BE2C (cell line): ENCODE measurements at regions not wholly inside any gene's neighbourhood (a gene's known extent, or its start where the extent isn't known, plus 50 kb on each side); places are given as distances from the start of the nearest gene placed in this dataset.

ENCODE experiments used
- DNase-seq: peaks from one replicate; pipeline ENCODE4 v3.0.0-alpha.2; 2020
- H3K27me3 ChIP-seq: fragments of 250-450 bp; sonication (Bioruptor Pico); 2 replicates; pipeline ENCODE4 v1.5.1; 2020; ENCODE audit warnings: mild to moderate bottlenecking
- H3K36me3 ChIP-seq: fragments of 250-450 bp; sonication (Bioruptor Pico); 2 replicates; pipeline ENCODE4 v1.5.1; 2020; ENCODE audit warnings: mild to moderate bottlenecking
- H3K4me1 ChIP-seq: fragments of 250-450 bp; sonication (Bioruptor Pico); 2 replicates; pipeline ENCODE4 v1.5.1; 2020
- H3K4me3 ChIP-seq: 2 replicates; pipeline ENCODE4 v1.5.1; 2011; ENCODE audit warnings: low read depth, low read length
- H3K9me3 ChIP-seq: fragments of 250-450 bp; sonication (Bioruptor Pico); 2 replicates; pipeline ENCODE4 v1.5.1; 2020
- TF ChIP-seq, protein P1 (sequence below): IDR thresholded peaks from 2 replicates; pipeline ENCODE4 v1.5.1; 2012; ENCODE audit warnings: mild to moderate bottlenecking, low read depth, low read length

DNA sequence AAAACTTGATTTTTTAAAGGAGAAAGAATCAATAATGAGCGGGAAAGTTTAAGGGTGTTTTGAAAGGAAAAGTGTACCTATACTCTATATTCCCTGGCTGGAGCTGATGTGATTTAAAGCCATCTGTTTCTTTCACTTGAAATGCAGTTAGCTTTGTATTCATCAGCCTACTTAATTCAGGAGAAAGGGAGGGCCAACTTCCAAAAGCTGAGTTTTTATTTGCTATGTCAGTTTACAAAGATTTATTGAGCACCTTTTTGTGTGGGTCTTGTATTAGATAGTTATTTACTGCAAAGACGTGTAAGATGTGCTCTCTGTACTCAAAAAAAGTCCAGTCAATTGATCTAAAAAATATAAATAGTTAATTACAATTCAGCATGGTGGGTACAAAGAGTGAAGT, 176.2 kb upstream of the GOLIM4 start:
- Histone ChIP-seq H3K9me3 (no peaks in the 10 kb centered on the region), H3K27me3 (no peaks in the 10 kb centered on the region), H3K4me1 (no peaks in the 10 kb centered on the region), H3K36me3 (no peaks in the 10 kb centered on the region), H3K4me3 (no peak overlapping the region)
- DNase-seq = no peak
- TF ChIP-seq, protein P1, sequence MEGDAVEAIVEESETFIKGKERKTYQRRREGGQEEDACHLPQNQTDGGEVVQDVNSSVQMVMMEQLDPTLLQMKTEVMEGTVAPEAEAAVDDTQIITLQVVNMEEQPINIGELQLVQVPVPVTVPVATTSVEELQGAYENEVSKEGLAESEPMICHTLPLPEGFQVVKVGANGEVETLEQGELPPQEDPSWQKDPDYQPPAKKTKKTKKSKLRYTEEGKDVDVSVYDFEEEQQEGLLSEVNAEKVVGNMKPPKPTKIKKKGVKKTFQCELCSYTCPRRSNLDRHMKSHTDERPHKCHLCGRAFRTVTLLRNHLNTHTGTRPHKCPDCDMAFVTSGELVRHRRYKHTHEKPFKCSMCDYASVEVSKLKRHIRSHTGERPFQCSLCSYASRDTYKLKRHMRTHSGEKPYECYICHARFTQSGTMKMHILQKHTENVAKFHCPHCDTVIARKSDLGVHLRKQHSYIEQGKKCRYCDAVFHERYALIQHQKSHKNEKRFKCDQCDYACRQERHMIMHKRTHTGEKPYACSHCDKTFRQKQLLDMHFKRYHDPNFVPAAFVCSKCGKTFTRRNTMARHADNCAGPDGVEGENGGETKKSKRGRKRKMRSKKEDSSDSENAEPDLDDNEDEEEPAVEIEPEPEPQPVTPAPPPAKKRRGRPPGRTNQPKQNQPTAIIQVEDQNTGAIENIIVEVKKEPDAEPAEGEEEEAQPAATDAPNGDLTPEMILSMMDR = no peak

DNA sequence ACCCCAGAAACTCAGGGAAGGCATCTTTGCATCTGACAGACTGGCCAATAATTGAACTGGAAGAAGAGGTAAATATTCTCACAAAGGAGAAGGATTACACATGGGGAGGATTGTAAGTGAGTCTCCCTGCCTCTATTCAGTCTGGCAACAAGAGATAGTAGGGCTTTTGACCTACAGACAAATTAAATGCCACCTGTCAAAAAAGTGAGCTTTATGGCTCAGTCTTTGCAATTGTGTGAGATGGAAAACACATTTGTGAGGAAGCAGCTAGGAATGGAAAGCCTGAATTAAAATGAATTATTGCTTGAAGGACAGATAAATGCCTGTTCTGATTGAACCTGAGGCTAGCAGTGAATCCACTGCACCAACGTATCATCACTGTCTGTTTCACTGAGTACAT, 173.3 kb upstream of the GOLIM4 start:
- no peak for DNase-seq

DNA sequence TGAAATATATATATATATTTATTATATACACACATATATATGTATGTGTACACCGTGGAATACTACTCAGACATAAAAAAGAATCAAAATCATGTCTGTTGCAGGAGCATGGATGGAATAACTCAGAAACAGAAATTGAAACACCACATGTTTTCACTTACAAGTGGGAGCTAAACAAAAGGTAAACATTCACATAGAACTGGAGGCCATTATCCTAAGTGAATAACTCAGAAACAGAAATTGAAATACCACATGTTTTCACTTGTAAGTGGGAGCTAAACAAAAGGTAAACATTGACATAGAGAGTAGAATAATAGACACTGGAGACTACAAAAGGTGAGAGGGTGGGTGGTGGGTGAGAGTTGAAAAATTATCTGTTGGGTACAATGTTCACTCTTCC, 171.5 kb upstream of the GOLIM4 start:
- no peak overlapping the region for H3K4me3 ChIP-seq
- no peaks in the 10 kb centered on the region for H3K4me1 ChIP-seq
- TF ChIP-seq, protein P1 = no peak
- H3K27me3 ChIP-seq = no peaks in the 10 kb centered on the region
- no peaks in the 10 kb centered on the region for H3K36me3 ChIP-seq
- H3K9me3 ChIP-seq = no peaks in the 10 kb centered on the region
- DNase-seq = no peak

More for the DNA sequence above, 173.3 kb upstream of the GOLIM4 start:
- Histone ChIP-seq H3K36me3 (no peaks in the 10 kb centered on the region), H3K4me3 (no peak overlapping the region), H3K4me1 (no peaks in the 10 kb centered on the region), H3K27me3 (no peaks in the 10 kb centered on the region), H3K9me3 (no peaks in the 10 kb centered on the region)
- TF ChIP-seq, protein P1 = no peak

DNA sequence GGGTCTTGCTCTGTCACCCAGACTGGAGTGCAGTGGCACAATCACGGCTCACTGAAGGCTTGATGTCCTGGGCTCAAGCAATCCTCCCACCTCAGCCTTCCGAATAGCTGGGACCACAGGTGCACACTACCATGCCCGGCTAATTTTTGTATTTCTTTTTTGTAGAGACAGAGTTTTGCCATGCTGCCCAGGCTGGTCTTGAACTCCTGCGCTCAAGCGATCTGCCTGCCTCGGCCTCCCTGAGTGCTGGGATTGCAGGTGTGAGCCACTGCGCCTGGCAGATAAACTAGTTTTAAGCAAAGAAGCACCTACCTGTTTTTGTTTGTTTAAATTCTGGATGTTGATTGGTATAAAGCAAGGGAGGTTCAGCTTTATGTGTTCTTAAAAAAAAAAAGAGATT, 170.6 kb upstream of the GOLIM4 start:
- no peaks in the 10 kb centered on the region for H3K27me3 ChIP-seq
- no peaks in the 10 kb centered on the region for H3K36me3 ChIP-seq
- DNase-seq = no peak
- no peaks in the 10 kb centered on the region for H3K4me1 ChIP-seq
- no peaks in the 10 kb centered on the region for H3K9me3 ChIP-seq
- no peak overlapping the region for H3K4me3 ChIP-seq
- TF ChIP-seq, protein P1 = no peak

DNA sequence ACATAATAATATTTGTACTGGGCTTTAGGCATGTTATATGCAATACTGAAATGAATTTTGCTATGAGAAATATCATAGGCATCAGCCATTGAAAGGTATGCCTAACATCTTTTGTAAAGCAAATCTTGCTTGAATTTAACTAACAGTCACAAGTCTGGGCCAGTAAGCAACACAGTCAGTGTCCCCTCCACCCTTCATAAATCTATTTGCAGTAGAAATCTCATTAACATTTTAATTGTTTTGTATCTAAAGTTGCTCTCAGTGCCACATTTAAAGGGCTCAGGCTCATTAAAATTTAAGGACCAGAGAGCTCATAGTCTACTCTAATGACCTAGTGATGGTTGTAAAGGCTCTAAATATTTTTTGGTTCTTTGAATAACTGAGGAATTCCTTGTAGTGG, 167.2 kb upstream of the GOLIM4 start:
- no peaks in the 10 kb centered on the region for H3K9me3 ChIP-seq
- no peaks in the 10 kb centered on the region for H3K27me3 ChIP-seq
- H3K4me3 ChIP-seq = no peak overlapping the region
- H3K4me1 ChIP-seq = no peaks in the 10 kb centered on the region
- H3K36me3 ChIP-seq = no peaks in the 10 kb centered on the region
- TF ChIP-seq, protein P1 = no peak
- DNase-seq = no peak

DNA sequence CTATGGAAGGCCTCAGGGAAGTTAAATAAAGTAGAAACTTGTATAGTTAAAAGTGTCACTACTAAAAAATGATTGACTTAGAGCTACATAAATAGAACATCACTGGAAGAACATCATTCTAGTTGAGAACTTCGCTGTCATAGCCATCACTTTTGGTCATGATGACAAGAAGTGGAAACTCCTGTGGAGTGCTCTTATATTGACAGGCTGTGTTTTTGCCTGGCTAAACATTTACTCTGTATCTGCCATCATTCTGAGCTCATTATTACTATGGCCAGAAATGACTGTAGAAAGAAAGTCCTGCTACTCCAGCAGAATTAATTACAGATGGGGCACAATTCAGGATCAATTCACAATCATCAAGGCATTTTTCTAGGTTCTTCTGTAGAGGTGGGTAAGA, 165.1 kb upstream of the GOLIM4 start:
- Histone ChIP-seq H3K27me3 (no peaks in the 10 kb centered on the region), H3K9me3 (no peaks in the 10 kb centered on the region), H3K36me3 (no peaks in the 10 kb centered on the region), H3K4me1 (no peaks in the 10 kb centered on the region), H3K4me3 (no peak overlapping the region)
- no peak for DNase-seq
- TF ChIP-seq, protein P1 = no peak
